Activated naive CD4-positive, alpha-beta T cell treated with anti-CD3 and anti-CD28 coated beads, Interleukin-2, amount 50 U/mL, for 16 hours (primary cell): ENCODE measurements at regions not wholly inside any gene's neighbourhood (a gene's known extent, or its start where the extent isn't known, plus 50 kb on each side); places are given as distances from the start of the nearest gene placed in this dataset.

Experiments
- DNase-seq: peaks from one replicate; pipeline ENCODE4 v3.0.0-alpha.2; 2020

DNA sequence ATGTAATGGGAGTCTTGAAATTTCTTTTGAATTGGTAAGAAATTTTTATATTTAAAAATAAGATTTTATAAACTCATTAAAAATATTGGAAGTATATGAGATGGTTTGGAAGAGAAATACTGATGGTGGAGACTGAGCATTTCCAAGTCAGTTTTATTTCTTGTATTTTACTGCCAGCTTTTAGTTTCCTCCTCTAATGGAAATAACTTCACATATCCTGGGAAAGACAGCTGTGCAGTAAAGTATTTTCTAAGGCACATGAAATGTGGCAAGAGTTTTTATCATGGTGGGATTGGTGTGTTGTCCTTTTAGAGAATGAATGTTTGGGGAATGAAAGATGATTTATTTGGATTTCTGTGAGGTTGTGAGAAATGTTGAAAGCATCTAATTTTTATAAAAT is 346.9 kb upstream of the RGS6 start:
- DNase-seq, result no peak

DNA sequence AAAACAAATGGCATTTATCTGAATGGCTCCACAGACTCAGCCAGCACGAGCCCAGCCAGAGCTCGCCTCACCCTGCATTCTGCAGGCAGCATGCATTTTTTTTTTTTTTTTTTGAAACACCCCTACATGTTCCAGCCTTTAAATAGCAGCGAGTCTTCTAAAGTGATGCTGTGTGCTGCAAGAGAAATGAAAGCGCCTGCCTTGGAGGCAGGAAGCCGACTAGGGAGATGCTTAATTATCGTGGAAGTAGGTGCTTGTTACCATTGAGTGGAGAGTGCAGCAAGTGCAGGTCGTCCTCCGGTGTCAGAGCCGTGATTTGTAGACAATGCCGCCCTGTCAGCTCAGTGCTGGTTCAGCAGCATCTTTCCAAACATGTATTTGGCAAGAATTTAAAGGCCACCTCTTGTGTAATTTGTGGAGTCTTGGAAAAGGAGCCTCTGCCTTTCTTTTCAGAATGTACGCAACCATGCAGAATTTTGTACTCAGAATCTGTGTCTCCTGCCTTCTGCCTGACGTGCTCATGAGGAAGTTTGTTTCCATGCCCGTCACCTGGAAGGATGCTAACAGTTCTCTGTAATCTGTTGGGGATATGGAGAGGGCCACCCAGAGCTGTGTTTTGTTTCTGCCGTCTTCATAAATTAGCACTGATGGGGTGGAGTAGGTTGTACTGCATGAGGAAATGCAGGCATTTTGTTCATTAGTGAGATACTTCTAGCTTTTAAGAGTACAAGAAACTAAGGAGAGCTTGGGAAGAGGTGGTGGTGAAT is 345.9 kb upstream of the RGS6 start:
- no peak for DNase-seq

DNA sequence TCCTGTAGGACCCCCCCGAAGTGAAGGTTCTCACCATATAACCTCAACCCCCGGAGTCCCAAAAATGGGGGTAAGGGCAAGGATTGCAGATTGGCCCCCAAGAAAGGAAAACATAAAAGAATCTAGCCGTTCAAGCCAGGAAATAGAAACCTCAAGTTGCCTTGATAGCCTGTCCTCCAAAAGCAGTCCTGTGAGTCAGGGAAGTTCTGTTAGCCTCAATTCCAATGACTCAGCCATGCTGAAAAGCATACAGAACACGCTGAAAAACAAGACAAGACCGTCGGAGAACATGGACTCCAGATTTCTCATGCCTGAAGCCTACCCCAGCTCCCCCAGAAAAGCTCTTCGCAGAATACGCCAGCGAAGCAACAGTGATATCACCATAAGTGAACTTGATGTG is 344.2 kb upstream of the RGS6 start:
- no peak for DNase-seq

DNA sequence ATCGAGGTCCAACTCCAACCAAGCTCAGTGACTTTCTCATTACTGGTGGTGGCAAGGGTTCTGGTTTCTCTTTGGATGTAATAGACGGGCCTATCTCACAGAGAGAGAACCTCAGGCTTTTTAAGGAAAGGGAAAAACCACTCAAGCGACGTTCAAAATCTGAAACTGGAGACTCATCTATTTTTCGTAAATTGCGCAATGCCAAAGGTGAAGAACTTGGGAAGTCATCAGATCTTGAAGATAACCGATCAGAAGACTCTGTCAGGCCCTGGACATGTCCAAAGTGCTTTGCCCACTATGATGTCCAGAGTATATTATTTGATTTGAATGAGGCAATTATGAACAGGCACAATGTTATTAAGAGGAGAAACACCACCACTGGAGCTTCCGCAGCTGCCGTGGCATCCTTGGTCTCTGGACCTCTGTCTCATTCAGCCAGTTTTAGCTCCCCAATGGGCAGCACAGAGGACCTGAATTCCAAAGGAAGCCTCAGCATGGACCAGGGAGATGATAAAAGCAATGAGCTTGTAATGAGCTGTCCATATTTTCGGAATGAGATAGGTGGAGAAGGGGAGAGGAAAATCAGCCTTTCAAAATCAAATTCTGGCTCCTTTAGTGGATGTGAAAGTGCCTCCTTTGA is 343.5 kb upstream of the RGS6 start:
- no peak for DNase-seq

DNA sequence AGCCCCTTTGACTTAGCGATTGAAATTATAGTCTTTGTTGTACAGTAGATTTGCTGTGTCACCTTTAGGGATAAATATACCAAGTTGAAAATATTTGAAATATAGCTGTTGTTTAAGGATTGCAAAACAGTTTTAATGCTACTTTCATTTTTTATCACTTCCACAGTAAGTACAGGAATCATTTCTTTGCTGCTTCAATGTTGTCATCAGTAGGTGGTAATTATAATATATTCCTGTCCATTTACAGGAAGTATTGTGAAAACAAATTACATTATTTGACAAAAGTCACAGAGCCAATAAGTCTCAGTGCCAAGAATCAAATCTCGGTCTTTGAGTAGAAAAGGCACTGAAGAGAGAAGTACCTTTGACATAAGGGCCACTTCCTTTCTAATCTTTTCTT is 342.6 kb upstream of the RGS6 start:
- no peak for DNase-seq

DNA sequence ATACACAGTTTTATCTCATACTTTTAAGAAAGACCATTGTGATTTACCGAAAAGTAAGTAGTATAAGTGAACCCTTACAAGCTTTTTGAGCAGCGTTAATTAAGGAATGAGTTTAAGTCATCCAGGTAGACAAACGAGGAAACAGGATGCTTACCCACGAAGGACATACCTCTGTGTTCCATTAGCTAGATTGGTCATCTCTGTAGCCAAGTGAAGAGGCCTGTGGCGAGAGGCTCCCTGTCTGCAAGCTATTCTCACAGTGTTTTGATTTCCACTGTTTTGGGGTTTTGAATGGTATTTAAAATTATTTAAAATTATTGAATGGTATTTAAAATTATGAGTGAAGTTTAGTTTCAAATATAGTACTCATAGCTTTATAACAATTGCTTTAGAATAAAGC is 342.1 kb upstream of the RGS6 start:
- no peak for DNase-seq

DNA sequence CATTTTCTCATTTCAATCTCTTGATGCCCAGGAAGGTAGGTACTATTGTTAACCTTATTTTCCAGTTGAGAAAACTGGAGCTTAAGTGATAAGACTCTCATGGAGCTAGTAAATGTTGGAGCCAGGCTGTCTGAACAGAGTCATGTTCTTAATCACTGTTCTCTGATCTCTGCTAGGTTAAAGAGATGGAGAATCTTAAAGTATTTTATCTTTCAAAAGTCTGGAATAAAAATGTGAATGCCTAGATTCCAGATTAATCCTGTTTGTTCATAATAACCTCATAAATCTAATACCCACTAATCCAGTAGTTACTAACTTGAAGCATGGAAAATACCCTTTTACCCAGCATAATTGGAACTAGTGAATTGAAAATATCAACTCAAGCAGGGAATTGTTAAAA is 341.0 kb upstream of the RGS6 start:
- DNase-seq, result no peak

DNA sequence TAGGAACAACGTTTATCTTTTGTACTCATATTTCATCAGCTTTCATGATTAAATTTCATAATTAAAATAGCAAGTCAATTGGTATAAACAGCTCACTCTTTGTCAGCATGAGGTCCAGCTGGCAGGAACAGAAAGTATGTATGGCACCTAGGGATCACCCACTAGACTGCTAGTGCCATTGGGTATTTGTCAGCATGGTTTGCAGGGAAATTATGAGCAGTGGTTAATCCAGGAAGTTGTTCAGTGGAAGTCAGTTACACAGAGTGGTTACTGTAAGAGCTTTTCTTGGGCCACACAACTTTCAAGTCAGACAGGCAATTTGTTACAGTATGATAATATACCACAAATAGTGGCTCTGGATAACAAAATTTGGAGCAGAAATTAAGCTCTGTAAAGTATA is 340.3 kb upstream of the RGS6 start:
- no peak for DNase-seq

DNA sequence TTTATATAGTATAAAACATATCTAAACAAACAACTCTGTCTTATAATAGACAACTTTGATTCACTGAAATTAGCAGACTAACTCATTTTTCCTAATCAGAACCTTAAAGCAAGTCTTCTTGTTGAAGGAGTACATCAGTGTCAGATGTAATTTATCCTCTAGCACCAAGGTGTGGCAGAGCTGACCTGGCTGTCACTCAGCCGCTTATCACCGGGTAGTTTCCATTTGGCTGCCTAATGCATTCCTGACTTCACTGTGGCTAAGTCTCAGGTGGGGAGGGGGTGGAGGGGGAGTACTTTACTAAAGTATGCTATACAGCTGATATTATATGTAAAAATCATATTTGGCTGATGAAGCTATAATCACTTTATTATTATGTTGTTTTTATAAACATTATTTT is 339.9 kb upstream of the RGS6 start:
- DNase-seq, result no peak

DNA sequence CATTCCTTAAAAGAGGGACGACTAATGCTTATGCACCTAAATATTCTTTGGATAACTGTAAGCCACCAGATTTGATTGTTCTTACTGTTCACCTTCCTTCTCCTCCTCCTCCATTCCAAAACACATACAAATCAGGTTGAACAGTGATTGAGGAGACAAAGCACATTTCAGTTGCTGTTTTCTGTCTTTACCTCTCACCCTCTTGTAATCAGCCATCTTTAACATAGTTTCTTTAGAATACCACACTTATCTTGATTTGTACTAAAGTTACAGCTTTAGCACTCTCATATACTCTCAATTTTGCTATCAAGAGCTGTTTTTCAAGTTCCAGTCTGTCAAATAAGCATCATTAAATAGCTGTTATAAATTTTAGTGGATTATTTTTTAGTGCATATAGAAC is 338.3 kb upstream of the RGS6 start:
- no peak for DNase-seq

DNA sequence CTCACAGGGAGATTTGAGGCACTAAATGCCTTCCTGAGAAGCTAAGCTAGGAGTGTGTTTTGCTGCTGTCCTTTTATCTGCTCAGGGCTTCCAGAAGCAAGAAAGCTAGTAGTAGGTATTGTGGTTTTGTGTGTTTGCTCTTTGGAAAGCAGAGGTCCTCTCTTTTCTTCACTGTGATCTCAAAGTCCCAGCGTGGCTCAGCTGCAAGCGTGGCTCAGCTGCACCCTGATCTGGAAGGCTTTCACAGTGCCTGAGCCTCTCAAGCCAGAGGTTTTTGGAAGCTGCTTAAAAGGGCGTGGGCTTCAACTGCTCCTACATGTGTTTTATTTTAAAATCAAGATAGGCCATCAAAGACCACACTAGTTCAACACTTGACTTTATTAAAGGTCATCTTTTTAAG is 337.4 kb upstream of the RGS6 start:
- DNase-seq, result no peak

DNA sequence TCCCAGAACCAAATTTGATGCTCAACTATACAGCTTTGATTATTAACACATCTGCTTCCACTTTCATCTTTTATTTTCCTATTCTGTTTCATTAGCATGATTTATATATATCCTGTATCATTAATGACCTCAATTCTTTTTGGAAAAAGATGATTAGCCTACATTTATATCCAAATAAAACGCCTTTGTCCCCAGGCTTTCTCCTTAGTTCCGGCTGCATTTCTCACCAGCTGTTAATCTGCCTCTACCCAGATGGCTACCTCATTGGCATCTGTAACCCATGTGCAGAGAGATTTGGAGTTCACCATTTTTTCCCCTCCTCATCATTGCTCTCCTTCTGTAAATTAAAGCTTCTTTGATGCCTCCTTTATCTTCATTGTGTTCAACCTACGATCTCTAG is 336.8 kb upstream of the RGS6 start:
- no peak for DNase-seq

DNA sequence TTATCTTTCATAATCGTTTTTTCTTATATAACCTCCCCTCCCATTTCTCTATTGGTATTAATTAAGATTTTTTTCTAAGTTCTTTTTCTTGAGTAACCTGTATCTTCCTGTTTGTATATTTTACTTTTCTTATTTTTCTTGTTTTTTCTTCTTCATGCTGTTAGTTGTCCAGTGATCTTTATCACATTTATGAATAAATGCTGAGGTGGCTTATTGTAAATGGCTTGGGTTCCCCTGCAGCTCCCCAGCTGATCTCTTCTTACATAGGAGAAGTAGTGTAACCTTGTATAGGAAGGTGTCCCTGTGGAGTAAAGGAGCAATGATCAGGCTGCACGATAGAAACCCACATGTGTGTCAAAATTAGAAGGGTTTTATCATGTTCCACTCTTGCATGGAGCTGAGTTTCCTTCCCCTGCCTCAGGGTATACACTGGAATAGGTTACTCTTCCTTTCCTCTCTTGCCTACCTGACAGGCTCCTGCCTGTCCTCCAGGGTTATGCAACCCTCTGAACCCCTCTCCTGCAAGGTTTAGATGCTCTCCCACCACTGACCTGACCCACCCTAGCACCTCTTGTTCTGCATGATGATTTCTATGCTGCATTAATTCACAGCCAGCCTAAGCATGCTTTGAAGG is 334.8 kb upstream of the RGS6 start:
- DNase-seq, result no peak

DNA sequence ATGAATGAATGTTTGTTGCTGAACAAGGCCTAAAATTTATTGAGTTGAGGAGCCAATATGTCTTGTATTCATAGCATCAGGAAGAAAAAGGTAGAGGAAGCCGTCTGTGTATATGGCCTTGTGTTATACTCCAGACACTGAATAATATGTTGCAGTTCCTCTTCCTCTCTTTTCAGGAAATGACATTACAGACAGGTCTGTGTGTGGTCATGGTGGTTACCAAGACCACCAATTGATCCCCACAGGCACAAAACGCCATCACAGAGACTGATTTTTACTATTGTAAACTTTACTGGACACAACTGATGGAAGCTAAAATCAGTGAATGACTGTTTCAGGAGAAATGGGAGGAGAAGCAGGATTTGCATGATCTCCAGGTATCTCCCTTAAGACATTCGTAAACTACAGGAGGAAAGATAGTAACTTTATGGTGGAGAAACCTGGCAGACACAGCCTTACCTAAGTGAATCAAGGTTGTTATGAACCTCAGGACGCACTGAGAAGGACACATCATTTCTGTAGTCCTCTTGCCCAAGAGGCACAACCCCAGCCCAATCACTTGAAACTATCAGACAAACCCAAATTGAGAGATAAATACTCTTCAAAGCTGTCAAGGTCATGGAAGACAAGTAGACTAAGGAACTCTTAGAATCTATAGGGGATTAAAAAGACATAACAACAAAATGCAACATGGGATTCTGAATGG is 334.1 kb upstream of the RGS6 start:
- DNase-seq, result no peak

DNA sequence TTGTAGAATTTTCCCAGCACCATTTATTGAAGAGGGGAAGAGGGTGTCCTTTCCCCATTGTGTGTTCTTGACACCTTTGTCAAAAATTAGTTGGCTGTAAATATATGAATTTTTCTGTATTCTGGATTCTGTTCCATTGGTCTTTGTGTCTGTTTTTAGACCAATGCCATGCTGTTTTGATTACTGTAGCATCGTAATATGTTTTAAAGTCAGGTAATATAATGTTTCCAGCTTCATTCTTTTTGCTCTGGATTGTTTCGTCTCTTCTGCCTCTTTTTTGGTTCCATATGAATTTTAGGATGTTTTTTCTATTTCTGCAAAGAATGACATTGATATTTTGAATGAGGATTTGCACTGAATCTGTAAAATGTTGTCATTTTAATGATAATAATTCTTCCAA is 331.9 kb upstream of the RGS6 start:
- DNase-seq, result no peak

DNA sequence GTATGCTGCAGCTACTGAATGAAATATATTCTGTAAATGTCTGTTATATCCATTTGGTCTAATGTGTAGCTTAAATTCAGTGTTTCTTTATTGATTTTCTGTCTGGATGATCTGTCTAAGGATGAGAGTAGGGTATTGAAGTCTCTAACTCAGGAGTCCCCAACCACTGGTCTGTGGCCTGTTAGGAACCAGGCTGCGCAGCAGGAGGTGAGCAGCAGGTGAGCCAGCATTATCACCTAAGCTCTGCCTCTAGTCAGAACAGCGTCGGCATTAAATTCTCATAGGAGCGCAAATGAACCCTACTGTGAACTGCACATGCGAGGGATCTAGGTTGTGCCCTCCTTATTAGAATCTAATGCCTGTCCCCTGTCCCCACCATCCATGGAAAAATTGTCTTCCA is 329.7 kb upstream of the RGS6 start:
- DNase-seq, result no peak

DNA sequence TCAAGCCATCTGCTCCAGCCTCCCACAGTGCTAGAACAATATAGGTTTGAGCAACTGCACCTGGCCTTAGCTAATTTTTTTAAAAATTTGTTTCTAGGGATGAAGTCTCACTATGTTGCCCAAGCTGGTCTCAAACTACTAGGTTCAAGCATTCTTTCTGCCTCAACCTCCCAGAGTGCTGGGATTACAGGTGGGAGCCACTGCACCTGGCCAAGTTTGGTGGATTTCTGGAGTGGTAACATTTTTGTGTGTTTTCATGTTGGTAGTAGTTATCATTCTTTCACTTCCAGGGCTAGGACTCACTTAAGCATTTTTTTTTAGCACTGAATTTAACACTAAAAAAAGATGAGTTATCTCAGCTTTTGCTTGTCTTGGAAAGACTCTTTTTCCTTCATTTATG is 328.0 kb upstream of the RGS6 start:
- DNase-seq, result no peak

DNA sequence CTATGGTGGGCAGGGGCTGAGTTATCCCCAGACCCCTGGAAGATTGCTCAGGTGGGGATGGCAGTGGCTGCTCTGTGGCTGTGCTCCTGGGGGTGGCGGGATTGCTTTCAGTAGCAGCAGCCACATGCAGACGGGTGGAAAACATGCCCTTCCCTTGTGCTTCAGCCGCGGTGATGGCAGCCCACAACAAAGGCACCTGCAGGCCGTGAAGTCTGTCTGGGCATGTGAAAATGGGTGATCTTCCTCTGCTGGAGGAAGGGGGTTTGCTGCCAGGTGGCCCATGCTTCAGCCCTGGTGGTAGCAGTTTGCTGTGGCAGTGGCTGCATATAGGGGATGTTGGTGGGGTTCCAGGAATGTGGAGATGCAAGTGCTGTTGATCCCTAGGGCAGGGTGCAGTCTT is 326.2 kb upstream of the RGS6 start:
- DNase-seq, result no peak

DNA sequence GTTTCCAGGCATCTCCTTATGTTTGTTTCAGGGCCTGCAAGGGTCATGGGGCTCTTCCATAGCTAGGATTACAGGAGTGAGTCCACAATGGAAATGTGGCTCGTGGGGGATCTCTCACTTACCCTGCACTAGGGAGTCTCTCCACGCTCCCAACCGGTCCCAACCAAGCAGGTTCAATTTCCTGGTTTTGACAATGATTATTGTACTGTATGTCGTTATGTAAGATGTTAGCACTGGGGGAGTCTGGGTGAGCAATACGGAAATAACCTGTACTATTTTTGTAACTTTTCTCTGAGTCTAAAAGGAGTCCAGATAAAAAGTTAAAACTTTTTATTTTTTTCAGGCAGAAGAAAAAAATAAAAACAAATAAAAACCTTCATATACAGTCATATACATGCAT is 325.7 kb upstream of the RGS6 start:
- no peak for DNase-seq

DNA sequence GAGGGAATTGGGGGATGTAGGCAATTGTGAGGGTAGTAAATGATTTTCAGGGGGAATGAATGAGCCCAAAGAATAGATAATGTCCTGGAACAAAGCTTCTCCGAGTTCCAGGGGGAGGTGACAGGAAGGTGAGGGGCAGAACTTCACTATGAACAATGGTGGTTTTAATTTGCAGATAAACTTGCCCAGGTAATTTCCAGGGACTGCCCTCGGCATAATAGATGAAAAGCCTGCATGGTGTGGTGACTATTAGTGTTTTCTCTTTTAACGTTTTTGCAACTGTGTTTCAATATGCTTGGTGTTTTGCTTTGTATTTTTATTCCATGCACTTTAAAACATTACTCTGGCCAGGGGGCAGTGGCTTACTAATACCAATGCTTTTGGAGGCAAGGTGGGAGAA is 325.2 kb upstream of the RGS6 start:
- no peak for DNase-seq

DNA sequence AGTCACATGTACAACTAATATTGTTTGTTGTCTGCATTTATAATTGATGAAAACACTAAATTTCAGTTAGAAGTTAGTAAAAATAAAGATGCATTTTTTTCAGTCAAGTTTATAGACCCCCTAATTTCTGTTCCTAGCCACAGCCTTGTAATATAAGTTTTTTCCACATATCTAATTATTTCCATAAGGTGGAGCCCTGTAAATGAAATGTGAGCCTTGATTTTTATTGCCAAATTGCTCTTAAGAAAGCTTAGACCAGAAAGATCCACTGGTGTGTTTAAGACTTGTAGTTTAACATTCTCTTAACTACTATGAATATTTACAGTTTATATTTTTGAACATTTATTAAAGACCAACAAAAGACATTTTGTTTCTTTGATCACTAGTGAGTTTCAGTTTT is 322.1 kb upstream of the RGS6 start:
- no peak for DNase-seq

DNA sequence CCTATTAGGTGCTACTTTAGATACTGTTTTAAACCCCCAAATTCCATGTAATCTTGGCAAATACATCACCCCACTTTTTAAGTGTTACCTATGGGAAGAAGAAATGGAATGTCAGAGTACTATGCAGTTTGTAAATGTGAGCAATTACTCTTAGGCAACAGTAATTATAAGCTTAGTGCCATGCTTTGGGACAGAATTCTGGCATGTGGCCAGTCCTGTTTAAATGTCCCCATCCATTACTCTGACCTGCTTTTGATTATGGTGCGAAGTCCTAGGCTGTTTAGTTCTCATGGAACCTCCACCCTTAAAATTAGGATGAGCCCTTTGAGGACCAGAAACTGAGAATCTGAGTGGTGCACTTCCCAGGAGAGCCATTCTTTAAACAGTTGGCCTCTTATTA is 321.4 kb upstream of the RGS6 start:
- no peak for DNase-seq

DNA sequence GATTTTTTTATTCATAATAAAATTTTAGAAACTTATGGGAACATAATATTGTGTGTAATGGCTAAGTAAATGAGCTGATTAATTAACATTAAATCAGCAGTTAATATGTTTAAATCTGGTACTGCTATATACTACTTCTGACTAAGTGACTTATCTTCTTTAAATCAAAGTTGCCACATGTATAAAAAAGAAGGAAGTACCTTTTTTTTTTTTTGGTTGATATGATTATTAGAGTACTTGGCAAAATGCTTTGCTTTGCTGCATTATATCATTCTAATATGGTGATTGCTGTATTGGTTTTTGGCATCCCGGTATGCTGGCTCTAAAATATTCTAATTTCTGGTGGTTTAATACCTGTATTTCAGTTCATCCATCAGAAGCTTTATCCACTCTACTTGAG is 319.1 kb upstream of the RGS6 start:
- no peak for DNase-seq

DNA sequence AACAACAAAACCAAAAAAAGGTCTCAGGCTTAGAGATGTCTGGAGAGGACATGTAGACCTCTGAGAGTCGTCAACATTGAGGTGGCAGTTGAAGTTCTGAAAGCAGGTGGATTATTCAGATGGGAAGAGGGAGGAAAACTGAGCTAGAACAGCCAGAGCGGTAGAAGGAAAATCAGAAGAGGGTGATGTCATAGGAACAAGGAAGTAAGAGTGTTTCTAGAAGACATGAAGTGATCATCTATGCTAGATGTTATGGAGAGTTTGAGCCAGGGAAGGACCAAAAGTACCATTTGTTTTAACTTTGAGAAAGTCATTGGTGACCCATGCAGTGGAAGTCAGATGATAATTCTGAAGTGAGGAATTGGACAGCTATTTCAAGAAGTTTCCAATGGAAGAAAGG is 316.2 kb upstream of the RGS6 start:
- DNase-seq, result no peak
